Skin of body (tissue), 1 donor: ENCODE measurements at regions not wholly inside any gene's neighbourhood (a gene's known extent, or its start where the extent isn't known, plus 50 kb on each side); places are given as distances from the start of the nearest gene placed in this dataset.

Source experiments
- DNase-seq: peaks from one replicate; lab custom pipeline; 2025; lab: John Stamatoyannopoulos, UW

DNA sequence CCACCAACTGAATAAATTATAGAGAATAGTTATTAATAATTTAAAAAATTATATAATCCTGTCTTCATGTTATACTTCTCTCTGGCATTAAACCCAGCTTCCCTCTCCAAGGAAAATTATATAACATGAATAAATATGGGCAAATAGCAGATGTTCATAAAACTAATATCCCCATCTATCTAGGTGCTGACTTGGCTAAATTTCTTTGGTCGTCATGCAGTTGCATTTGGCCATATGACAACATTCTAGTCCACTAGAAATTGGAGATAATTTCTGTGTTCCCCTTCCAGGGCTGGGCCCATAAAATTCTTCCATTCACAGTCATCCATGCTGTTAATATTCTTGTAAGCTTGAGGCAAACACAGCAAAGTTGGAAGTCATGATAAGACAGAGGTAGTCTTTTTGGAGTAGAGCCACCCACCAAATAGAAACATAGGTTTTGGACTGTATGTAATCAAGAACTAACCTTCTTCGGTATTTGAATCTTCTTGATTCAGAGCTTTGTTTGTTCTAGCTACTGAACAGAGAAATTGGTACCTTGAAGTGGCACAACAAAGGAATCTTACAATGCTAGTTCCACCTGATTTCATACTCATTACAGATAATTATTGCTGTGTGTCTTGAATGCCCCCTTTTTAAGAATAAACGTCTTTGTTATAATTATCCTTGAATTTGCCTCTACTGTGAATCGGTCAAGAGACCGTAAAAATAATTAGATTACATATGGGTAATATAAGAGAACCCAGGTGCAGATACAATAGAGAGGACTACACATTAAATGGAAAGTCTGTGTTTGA lies 678.5 kb upstream of the PCDH20 start:
- DNase-seq, result no peak

GRCh38 chr13:62092949-62093348 lies 677.3 kb upstream of the PCDH20 start:
- no peak for DNase-seq

DNA sequence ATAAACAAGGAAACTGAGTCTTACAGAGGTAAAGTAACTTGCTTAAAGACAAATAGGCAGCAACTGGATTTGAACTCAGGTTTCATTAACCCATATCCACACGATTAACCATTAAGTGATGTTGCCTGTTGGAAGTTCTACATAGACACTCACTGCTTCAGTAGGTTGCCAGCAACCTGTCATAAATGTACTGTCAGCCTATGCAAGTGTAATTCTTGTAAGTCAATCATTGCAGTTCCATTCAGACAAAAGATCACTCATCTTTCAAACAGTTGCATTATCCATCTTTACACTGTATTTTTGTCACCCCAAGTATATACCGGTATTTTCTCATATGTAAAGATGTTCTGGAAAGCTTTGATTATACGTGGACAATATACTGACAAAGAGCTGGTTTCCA lies 676.9 kb upstream of the PCDH20 start:
- no peak for DNase-seq

DNA sequence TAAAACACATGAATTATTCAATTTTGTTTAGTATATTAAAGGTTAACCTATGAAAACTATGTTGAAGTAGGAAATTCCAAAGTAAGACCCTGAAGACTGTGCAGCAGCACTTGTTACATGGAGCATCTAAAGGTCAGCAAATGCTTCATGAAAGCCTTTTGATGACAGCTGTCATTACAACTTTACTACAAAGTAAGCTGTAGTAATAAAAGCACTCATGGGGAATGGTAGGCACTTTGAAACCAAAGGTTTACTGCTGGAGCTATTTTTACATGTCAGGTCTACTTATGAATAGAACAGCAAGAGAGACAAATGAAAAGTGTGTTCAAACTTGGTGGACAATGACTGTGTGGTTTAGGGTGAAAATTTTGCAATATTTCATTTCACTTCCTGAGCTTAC lies 672.5 kb upstream of the PCDH20 start:
- no peak for DNase-seq

DNA sequence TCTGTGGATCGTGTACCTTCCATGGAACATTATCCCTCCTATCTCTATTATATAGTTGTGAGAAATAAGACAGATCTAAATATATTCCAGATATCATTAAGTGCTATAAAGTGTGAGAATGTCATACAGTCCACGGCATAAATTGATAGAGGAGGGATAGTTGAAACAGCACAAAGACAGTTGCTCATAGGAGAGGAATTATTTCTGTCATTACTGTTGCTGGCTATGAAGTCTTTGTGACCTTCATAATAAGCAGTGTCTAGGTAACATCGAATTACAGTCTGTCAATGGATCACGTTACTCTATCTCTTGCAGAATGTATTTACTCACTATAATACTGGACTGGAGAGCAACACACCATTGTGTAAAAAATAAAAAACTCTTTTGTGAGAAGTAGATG lies 671.5 kb upstream of the PCDH20 start:
- no peak for DNase-seq

DNA sequence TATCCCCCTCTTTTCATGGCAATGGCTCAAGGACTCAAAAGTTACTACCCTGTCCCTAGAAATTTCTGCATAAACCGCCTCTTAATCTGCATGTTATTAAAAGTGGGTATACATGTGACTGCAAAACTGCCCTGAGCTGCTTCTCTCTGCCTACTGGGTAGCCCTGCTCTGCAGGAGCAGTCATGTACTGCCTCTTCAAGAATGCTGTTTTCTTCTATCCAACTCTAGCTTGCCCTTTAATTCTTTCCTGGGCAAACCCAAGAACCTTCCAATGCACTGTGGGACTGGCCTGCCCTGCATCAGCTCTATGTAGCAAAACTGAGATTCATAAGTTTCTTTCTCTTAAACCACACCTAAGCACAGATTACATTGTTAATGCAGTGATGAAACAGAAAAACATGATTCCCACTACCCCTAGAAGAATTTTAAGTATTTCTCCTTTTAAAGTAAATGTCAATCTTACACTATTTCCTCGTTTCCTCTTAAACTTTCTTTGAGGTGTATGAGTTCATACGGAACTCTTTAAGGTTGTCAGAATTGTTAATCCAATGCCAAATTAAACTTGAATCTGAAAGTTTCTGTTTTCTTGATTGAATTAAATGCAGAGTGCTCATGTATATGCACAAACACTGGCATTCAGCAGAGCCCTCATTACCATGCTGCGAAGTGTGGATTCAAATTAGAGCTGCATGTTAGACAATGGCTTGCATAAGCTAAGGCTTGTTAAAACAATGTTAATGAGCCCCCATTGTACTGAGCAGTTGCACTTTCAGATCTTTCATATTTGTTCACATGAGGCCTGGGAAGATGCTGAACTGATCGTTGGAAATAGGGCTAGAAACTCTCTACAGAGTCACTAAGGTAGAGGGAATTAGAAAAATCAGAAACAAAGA lies 669.9 kb upstream of the PCDH20 start:
- DNase-seq, result no peak

- no peak for DNase-seq
Measured at GRCh38 chr13:62084728-62085127, 669.1 kb upstream of the PCDH20 start.

GRCh38 chr13:62067821-62068220 lies 652.2 kb upstream of the PCDH20 start:
- DNase-seq, result no peak

DNA sequence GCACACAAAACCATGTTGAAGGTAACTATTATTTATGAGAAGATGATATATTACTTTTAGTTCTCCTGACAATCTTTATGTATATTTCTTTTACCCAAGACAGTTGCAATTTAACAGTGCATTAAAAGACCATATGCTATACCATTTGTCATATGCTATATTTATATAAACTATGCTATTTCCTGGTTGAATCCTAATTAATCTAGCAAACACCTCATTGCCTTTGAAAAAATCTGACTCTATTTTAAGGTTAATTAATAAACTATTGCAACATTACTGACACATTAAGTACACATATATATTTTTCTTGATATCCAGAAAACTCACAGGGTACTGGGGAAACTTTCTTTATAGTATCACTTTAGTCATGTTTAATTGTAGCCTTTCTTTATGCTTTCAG lies 649.4 kb upstream of the PCDH20 start:
- DNase-seq, result no peak

DNA sequence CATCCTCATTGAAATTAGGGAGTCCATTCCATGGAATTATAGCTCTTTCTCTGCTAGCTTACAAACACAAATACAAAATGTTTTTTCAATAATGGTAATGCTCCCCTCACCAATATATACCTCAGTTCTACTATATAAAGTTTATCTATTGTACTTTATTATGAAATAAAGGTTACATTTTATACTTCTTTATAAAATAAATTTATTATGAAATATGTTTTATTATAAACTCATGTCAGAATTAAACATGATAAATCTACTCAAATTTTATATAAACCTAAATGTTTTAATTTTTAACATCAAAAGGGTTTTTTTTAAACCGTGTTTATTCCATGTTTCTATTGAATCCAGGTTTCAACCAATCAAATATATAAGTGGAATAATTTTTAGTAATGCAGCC lies 646.1 kb upstream of the PCDH20 start:
- no peak for DNase-seq

DNA sequence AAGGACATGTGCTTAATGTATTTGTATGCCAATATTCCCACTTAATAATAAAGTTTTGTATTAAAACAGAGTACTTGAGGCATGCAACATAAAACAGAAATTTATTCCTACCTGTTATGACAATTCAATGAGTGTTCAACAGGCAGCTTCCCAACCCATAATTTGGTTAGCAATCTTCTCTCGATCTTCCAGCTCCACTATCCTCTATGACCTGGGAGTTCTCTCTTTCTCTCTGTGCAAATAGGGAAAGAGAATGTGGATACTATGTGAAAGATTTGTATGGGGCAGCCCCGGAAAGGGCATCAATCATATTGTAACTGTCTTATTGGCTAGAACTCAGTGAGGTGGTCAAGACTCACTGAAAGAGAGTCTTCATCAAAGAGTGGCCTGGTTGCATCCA lies 644.9 kb upstream of the PCDH20 start:
- no peak for DNase-seq

GRCh38 chr13:62057286-62057685 lies 641.6 kb upstream of the PCDH20 start:
- DNase-seq, result no peak

GRCh38 chr13:62049992-62050391 lies 634.3 kb upstream of the PCDH20 start:
- no peak for DNase-seq

- DNase-seq, result no peak
Measured at GRCh38 chr13:62046512-62046911, 630.9 kb upstream of the PCDH20 start.

- DNase-seq, result no peak
Measured at GRCh38 chr13:62043600-62043999, 628.0 kb upstream of the PCDH20 start.

DNA sequence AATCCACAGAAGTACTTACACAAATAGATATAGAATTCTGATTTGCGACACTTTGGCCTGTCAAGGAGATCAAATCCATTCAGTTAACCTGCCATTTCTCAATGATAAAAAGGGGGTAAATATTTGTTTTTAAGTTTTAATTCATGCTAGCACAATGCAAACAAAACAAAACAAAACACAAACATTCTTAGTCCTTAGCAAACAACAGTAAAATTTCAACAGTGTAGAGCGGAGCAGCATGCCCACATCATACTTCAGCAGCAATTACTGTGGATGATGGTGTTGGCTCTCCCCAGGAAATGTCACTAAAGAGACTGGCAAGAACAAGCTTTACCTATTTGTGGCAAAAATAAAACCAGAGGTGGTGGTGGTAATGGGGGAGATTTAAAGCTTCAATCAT lies 625.2 kb upstream of the PCDH20 start:
- no peak for DNase-seq

GRCh38 chr13:62040078-62040477 lies 624.4 kb upstream of the PCDH20 start:
- no peak for DNase-seq

DNA sequence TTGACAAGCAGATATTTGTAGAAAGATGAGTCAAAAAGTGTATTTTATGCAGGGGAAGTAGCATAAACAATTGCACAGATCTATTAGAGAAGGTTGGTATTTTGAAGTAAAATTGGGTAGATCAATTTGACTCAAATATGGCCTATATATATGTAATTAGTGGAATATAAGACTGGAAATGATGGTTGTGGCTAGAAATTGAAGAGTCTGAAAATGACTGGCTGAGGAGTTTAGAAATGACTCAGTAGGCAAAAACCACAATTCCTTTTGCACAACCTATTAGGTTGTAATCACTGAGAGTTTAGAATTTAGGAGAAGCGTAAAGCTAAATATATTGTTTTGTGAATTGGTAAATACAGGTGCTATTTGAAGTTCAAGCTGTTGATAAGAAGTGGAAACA lies 622.6 kb upstream of the PCDH20 start:
- no peak for DNase-seq

DNA sequence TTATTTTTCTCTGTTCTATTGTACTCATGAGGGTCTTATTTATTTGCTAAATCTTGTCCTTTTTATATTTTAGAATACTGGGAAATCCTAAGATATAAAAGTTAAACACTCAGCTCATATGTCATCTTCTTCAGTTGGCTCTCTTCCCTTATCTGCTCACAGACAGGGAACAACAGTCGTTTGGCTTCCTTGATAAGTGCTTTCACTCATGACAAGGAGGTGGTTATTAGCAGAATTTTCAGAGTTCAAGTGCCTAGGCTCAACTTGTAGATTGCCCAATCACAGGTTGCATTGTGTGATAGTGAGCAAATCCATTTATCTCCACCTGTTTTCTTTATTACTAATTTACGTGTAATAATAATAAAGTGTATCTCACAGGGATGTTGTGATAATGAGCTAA lies 620.3 kb upstream of the PCDH20 start:
- no peak for DNase-seq

- DNase-seq, result no peak
Measured at GRCh38 chr13:62033934-62034333, 618.3 kb upstream of the PCDH20 start.

DNA sequence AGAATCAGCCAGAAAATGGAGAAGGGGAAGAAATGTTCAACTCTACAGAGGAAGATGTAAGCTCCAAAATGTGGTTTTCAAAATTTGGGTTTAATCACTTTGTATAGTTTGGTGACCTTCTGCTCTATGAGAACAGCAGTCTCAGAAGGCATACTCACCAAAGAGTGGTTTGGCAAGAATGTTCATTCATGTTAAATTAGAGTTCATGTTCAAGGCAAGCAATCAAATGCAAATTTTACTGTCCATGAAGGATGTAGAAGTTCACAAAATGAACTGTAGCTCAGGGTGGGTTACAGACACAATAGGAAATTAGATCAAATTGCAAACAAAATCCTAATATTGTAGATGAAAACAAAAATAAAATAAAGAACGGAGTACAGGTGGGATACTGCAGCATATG lies 606.7 kb upstream of the PCDH20 start:
- DNase-seq, result no peak

DNA sequence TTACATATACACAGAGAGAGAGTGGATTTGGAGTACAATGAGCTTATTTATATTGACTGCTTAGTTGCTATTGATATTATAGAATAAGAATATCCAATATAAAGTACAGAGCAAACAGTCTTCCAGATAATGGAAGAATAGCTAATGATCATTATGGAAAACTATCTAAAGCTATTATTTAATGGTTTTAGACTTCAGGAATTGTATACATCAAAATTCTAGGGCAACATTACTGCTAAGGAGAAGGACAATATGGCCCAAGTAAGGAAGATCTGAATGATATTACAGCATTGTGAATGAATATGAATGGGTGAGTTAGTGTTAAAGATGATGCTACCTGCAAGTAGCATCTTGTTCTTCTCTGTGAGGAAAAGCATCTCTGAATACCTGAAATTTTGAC lies 604.2 kb upstream of the PCDH20 start:
- no peak for DNase-seq

DNA sequence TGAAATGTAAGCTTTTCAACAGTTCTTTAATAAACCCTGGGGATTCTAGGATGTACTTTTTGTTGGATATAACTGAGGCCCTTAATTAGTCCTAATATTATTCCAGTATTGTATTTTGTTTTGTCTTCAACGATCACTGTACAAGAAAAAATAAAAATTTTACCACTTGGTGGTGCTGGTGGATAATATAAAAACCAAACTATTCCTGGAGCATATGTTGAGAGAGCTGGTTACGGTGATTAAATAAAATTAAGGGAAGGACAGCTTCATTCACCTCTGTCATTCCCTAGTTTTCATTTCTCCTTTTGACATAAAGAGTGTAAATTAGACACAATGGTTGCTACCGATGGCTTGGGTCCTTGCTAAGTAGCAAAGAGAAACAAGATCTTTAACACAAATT lies 598.6 kb upstream of the PCDH20 start:
- DNase-seq, result no peak
